HEK293T (cell line): ENCODE measurements at regions not wholly inside any gene's neighbourhood (a gene's known extent, or its start where the extent isn't known, plus 50 kb on each side); places are given as distances from the start of the nearest gene placed in this dataset.

Experiments
- CTCF ChIA-PET: fragments of 350-600 bp; formaldehyde crosslinking; extraction: SDS; loops from one replicate; lab custom pipeline; 2021; ENCODE audit warnings: antibody characterized with exemption, inconsistent platforms; lab: Yijun Ruan, JAX
- POLR2A ChIA-PET: fragments of 350-600 bp; formaldehyde crosslinking; extraction: SDS; loops from one replicate; lab custom pipeline; 2020; ENCODE audit warnings: antibody characterized with exemption, inconsistent platforms; lab: Yijun Ruan, JAX
- DNase-seq: peaks from one replicate; pipeline ENCODE4 v3.0.0; 2012; ENCODE audit warnings: mixed read lengths; ENCODE audit errors: extremely low spot score
- ARNT ChIP-seq: fragments of 450-650 bp; IDR thresholded peaks from 2 replicates; pipeline ENCODE4 v1.6.1; 2017; ENCODE audit warnings: mild to moderate bottlenecking
- BHLHE40 ChIP-seq: fragments of 450-650 bp; IDR thresholded peaks from 2 replicates; pipeline ENCODE4 v1.6.1; 2016; ENCODE audit warnings: mild to moderate bottlenecking, moderate library complexity, borderline replicate concordance
- CTBP1 ChIP-seq: fragments of 450-650 bp; IDR thresholded peaks from 2 replicates; pipeline ENCODE4 v1.6.1; 2016; ENCODE audit warnings: borderline replicate concordance
- ELF4 ChIP-seq: fragments of 450-650 bp; IDR thresholded peaks from 2 replicates; pipeline ENCODE4 v1.6.1; 2017; ENCODE audit warnings: antibody characterized with exemption
- FOXA1 ChIP-seq: fragments of 450-650 bp; IDR thresholded peaks from 2 replicates; pipeline ENCODE4 v1.6.1; 2016; ENCODE audit warnings: mild to moderate bottlenecking
- FOXK2 ChIP-seq: fragments of 450-650 bp; IDR thresholded peaks from 2 replicates; pipeline ENCODE4 v1.6.1; 2016; ENCODE audit warnings: mild to moderate bottlenecking
- FOXM1 ChIP-seq: fragments of 450-650 bp; IDR thresholded peaks from 2 replicates; pipeline ENCODE4 v1.6.1; 2017; ENCODE audit warnings: mild to moderate bottlenecking, borderline replicate concordance
- HDGF ChIP-seq: fragments of 450-650 bp; IDR thresholded peaks from 2 replicates; pipeline ENCODE4 v1.6.1; 2017; ENCODE audit warnings: antibody characterized with exemption, borderline replicate concordance
- L3MBTL2 ChIP-seq: fragments of 450-650 bp; conservative IDR thresholded peaks from 2 replicates; pipeline ENCODE4 v1.6.1; 2016; ENCODE audit warnings: mild to moderate bottlenecking
- LEF1 ChIP-seq: fragments of 450-650 bp; IDR thresholded peaks from 2 replicates; pipeline ENCODE4 v1.6.1; 2017; ENCODE audit warnings: mild to moderate bottlenecking, borderline replicate concordance
- NFRKB ChIP-seq: fragments of 450-650 bp; IDR thresholded peaks from 2 replicates; pipeline ENCODE4 v1.6.1; 2016; ENCODE audit warnings: mild to moderate bottlenecking, moderate library complexity
- SP1 ChIP-seq: fragments of 450-650 bp; IDR thresholded peaks from 2 replicates; pipeline ENCODE4 v1.6.1; 2017
- SUZ12 ChIP-seq: fragments of 450-650 bp; IDR thresholded peaks from 2 replicates; pipeline ENCODE4 v1.6.1; 2016; ENCODE audit warnings: mild to moderate bottlenecking
- TARDBP ChIP-seq: fragments of 450-650 bp; IDR thresholded peaks from 2 replicates; pipeline ENCODE4 v1.6.1; 2016
- ZNF384 ChIP-seq: fragments of 450-650 bp; IDR thresholded peaks from 2 replicates; pipeline ENCODE4 v1.6.1; 2016
- TF ChIP-seq, protein P1 (sequence below): fragments of 450-650 bp; IDR thresholded peaks from 2 replicates; pipeline ENCODE4 v1.6.1; 2016

DNA sequence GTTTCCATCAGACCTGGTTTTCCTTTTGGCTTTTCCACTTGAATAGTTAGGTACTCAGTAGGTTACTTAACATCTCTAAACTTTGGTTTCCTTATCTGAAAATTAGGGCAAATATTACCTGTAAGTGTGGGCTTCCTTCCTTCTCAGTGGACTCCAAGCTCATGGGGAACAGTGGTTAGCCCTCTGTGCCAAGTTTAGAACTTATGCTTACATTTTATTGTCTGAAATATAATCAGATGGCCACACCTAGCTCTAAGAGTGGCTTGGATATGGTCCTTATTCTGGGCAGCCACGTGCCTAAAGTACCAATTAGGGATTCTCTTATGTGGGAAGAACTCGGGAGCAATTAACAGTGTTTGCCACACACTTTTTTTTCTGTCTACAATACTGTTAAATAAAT lies 133.9 kb downstream of the UCHL1 start:
- TF ChIP-seq SP1 (no peak), ARNT (no peak), FOXK2 (no peak), SUZ12 (no peak), FOXA1 (no peak), TARDBP (no peak), FOXM1 (no peak), L3MBTL2 (no peak), ZNF384 (no peak), HDGF (no peak)
- TF ChIP-seq, protein P1, sequence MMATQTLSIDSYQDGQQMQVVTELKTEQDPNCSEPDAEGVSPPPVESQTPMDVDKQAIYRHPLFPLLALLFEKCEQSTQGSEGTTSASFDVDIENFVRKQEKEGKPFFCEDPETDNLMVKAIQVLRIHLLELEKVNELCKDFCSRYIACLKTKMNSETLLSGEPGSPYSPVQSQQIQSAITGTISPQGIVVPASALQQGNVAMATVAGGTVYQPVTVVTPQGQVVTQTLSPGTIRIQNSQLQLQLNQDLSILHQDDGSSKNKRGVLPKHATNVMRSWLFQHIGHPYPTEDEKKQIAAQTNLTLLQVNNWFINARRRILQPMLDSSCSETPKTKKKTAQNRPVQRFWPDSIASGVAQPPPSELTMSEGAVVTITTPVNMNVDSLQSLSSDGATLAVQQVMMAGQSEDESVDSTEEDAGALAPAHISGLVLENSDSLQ = no peak
- ChIA-PET CTCF (no interaction called here), POLR2A (no interaction called here)
- DNase-seq = no peak

DNA sequence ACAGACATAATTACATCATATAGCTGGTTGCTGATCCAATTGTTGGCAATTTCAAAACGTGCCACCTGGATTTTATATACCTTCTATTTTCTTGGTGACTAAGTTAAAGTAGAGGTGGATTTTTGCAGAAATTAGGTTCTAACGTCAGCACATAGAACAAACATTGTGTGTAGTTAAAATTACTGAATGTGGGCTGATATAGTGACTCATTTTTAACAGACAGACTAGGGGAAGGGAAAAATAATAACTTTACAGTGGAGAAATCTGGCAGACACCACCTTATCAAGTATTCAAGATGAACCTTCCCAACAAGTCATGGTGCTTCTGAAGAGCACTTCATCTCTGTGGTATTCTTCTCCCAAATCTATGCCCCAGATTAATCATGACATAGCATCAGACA lies 134.5 kb downstream of the UCHL1 start:
- DNase-seq = no peak
- POLR2A ChIA-PET = no interaction called here
- CTCF ChIA-PET = interaction anchor here (1.3 kb wide), 1 partner anchor 15 kb away, joined by 3 read pairs; no protein-coding TSS in a partner anchor
- no peak for TF ChIP-seq SP1
- no peak for TF ChIP-seq FOXK2
- TF ChIP-seq FOXA1 = no peak
- TF ChIP-seq ZNF384 = no peak
- TF ChIP-seq L3MBTL2 = no peak
- TF ChIP-seq TARDBP = no peak

DNA sequence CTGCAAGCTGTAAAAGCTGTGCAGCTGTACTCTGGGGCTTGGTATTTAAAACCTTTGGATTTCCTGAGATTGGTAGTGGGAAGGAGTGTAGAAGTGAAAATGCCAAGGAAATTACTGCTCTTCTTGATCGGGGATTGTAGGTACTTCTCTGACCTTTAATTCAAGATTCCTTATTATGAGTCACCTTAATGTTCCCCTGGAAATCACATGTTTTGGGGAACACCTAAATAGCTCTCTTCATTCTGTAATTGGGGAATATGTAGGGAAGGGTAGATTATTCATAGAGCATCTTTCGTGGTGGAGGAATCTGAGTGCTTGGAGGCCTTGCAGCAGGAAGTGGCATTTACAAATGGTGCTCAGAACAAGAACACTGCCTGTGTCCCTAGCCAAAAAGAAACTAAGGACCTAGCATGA lies 137.8 kb downstream of the UCHL1 start:
- TF ChIP-seq L3MBTL2 (no peak), ARNT (no peak), NFRKB (no peak), HDGF (no peak), SUZ12 (no peak), FOXA1 (no peak), SP1 (no peak), ZNF384 (no peak), FOXM1 (no peak), TARDBP (no peak), CTBP1 (no peak), LEF1 (no peak)
- TF ChIP-seq, protein P1 = no peak
- CTCF ChIA-PET = interaction anchor here (0.7 kb wide), 1 partner anchor 459 kb away, joined by 4 read pairs; no protein-coding TSS in a partner anchor
- POLR2A ChIA-PET = no interaction called here
- no peak for DNase-seq

DNA sequence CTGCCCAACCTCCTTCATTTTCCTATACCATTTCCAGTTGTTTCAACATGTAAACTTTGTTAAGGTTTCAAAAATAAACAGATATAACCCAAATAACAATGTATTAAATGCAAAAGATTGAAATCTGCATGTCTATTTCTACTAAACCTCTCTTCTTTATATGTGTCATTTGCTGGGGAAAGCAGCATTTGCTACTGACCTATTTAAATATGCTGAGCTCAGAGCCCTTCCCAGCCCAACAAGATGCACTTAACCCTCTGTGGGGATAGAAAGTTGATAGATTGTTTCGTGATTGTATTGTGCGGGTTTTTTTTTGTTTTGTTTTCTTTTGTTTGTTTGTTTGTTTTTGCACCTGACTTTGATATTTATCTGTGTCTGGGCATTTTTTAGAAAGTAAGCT lies 139.5 kb downstream of the UCHL1 start:
- ChIA-PET CTCF (interaction anchor here (0.6 kb wide), 1 partner anchor 181 kb away, joined by 3 read pairs; no protein-coding TSS in a partner anchor), POLR2A (no interaction called here)
- TF ChIP-seq, protein P1 = no peak
- TF ChIP-seq CTBP1 (no peak), TARDBP (no peak), FOXA1 (no peak), SUZ12 (no peak), ZNF384 (no peak), L3MBTL2 (no peak), ARNT (no peak), LEF1 (no peak), BHLHE40 (no peak), HDGF (no peak), FOXM1 (no peak), FOXK2 (no peak), SP1 (no peak)
- DNase-seq = no peak

GRCh38 chr4:41396869-41397268 lies 140.1 kb downstream of the UCHL1 start:
- POLR2A ChIA-PET = no interaction called here
- TF ChIP-seq BHLHE40 = no peak

DNA sequence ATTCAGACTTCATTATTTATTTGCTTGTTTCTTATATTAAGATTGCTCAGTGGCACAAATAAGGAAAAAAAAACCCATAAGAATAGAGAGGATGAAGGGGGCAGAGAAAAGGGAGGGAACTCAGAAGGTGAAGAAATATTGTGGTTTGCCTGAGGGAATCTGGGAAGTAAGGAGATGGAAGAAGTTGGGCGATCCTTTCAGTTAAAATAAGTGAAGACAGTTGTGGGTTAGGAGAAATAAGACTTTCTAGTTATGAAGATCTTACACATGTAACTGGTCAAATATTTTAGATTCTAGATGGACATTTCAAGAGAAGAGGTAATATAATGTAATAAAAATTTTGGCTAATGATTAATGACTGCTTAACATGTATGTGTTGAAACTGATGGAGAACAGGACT lies 138.7 kb upstream of the LIMCH1 start:
- TF ChIP-seq FOXM1 (no peak), FOXA1 (no peak), NFRKB (no peak), FOXK2 (no peak), BHLHE40 (no peak), TARDBP (no peak), CTBP1 (no peak), LEF1 (no peak), ELF4 (no peak), ZNF384 (no peak), L3MBTL2 (no peak), ARNT (no peak), SP1 (no peak), HDGF (no peak), SUZ12 (no peak)
- TF ChIP-seq, protein P1 = no peak
- no peak for DNase-seq
- CTCF ChIA-PET = no interaction called here
- POLR2A ChIA-PET = no interaction called here

More at GRCh38 chr4:41396869-41397268, 140.1 kb downstream of the UCHL1 start:
- CTCF ChIA-PET = no interaction called here
- DNase-seq = no peak
